IMR-90 (cell line): ENCODE measurements at regions not wholly inside any gene's neighbourhood (a gene's known extent, or its start where the extent isn't known, plus 50 kb on each side); places are given as distances from the start of the nearest gene placed in this dataset.

ENCODE experiments used
- ATAC-seq: fragments of 200-7000 bp; cut with Tn5 transposase; 2 replicates; pipeline ENCODE4 v1.9.1; 2020; ENCODE audit warnings: low read depth, mild to moderate bottlenecking, moderate library complexity
- BruUV-seq: library from RNA; stranded (reverse); fragments of 400-500 nt; replicated peaks from 2 replicates; lab custom pipeline; 2021; lab: Mats Ljungman, UMichigan
- CTCF ChIA-PET: fragments of 300-600 bp; formaldehyde crosslinking; extraction: SDS; loops from one replicate; lab custom pipeline; 2021; ENCODE audit warnings: antibody characterized with exemption; lab: Yijun Ruan, JAX
- POLR2A ChIA-PET: fragments of 300-600 bp; sonication (Branson Sonifier 250); formaldehyde crosslinking; loops from one replicate; lab custom pipeline; 2022; ENCODE audit warnings: antibody characterized with exemption; ENCODE audit not compliant: unreplicated experiment; lab: Charles Lee
- DNase-seq: peaks from one replicate; pipeline ENCODE4 v3.0.0; 2013
- H2AFZ ChIP-seq: replicated peaks from 2 replicates; pipeline ENCODE3; 2013; ENCODE audit warnings: low read length, mild to moderate bottlenecking; ENCODE audit not compliant: poor library complexity
- H2AK5ac ChIP-seq: 2 replicates; pipeline ENCODE4 v1.6.1; 2013; ENCODE audit warnings: low read depth, low read length, inconsistent platforms
- H2AK9ac ChIP-seq: replicated peaks from 2 replicates; pipeline ENCODE3; 2013; ENCODE audit warnings: mild to moderate bottlenecking, low read depth, low read length, moderate library complexity; ENCODE audit not compliant: poor library complexity
- H2BK120ac ChIP-seq: 2 replicates; pipeline ENCODE4 v1.6.1; 2013; ENCODE audit warnings: low read depth, low read length, inconsistent platforms
- H2BK15ac ChIP-seq: 3 replicates; pipeline ENCODE4 v1.6.1; 2013; ENCODE audit warnings: low read depth, low read length, inconsistent platforms
- H2BK20ac ChIP-seq: 2 replicates; pipeline ENCODE4 v1.6.1; 2013; ENCODE audit warnings: low read depth, mild to moderate bottlenecking, inconsistent platforms, low read length, moderate library complexity
- H2BK5ac ChIP-seq: 2 replicates; pipeline ENCODE4 v1.6.1; 2013; ENCODE audit warnings: mild to moderate bottlenecking, low read depth, low read length, inconsistent platforms; ENCODE audit not compliant: poor library complexity, severe bottlenecking
- H3K14ac ChIP-seq: replicated peaks from 2 replicates; pipeline ENCODE4 v1.6.1; 2013; ENCODE audit warnings: low read depth, low read length, inconsistent platforms
- H3K18ac ChIP-seq: 2 replicates; pipeline ENCODE4 v1.6.1; 2013; ENCODE audit warnings: low read depth, low read length, control low read depth
- H3K23ac ChIP-seq: 2 replicates; pipeline ENCODE4 v1.6.1; 2013; ENCODE audit warnings: low read depth, low read length, inconsistent platforms
- H3K27ac ChIP-seq: 2 replicates; pipeline ENCODE4 v1.5.1; 2013; ENCODE audit warnings: mild to moderate bottlenecking, control low read depth, low read length; ENCODE audit not compliant: insufficient read depth
- H3K27me3 ChIP-seq: 2 replicates; pipeline ENCODE4 v1.6.1; 2013; ENCODE audit warnings: low read length; ENCODE audit not compliant: control insufficient read depth, insufficient read depth
- H3K36me3 ChIP-seq: 2 replicates; pipeline ENCODE4 v1.6.1; 2013; ENCODE audit warnings: low read length, mixed read lengths; ENCODE audit not compliant: control insufficient read depth, insufficient read depth
- H3K4ac ChIP-seq: 2 replicates; pipeline ENCODE4 v1.6.1; 2013; ENCODE audit warnings: low read depth, low read length, inconsistent platforms
- H3K4me1 ChIP-seq: 2 replicates; pipeline ENCODE4 v1.6.1; 2013; ENCODE audit warnings: low read length, mixed read lengths; ENCODE audit not compliant: control insufficient read depth, insufficient read depth
- H3K4me2 ChIP-seq: 2 replicates; pipeline ENCODE4 v1.6.1; 2013; ENCODE audit warnings: low read depth, mild to moderate bottlenecking, control low read depth, low read length, moderate library complexity
- H3K4me3 ChIP-seq: 2 replicates; pipeline ENCODE4 v1.5.1; 2013; ENCODE audit warnings: low read depth, mild to moderate bottlenecking, control low read depth, low read length, moderate library complexity; ENCODE audit not compliant: insufficient read depth
- H3K56ac ChIP-seq: 2 replicates; pipeline ENCODE4 v1.6.1; 2013; ENCODE audit warnings: low read length, inconsistent platforms; ENCODE audit not compliant: insufficient read depth; ENCODE audit errors: extremely low read depth
- H3K79me1 ChIP-seq, 2 experiments: 2 replicates each; pipeline ENCODE4 v1.6.1; 2013; ENCODE audit warnings: low read length in 2 of 2, inconsistent platforms in 1 of 2, low read depth in 1 of 2
- H3K9ac ChIP-seq: 2 replicates; pipeline ENCODE4 v1.6.1; 2013; ENCODE audit warnings: low read depth, low read length, control low read depth
- H3K9me1 ChIP-seq: 2 replicates; pipeline ENCODE4 v1.6.1; 2013; ENCODE audit warnings: low read length, inconsistent platforms; ENCODE audit not compliant: insufficient read depth
- H3K9me3 ChIP-seq: 2 replicates; pipeline ENCODE4 v1.6.1; 2013; ENCODE audit warnings: low read length; ENCODE audit not compliant: control insufficient read depth, insufficient read depth
- H4K20me1 ChIP-seq: 2 replicates; pipeline ENCODE4 v1.6.1; 2013; ENCODE audit warnings: low read length, inconsistent platforms; ENCODE audit not compliant: insufficient read depth
- H4K5ac ChIP-seq: 2 replicates; pipeline ENCODE4 v1.6.1; 2013; ENCODE audit warnings: mild to moderate bottlenecking, low read depth, low read length, control low read depth
- H4K8ac ChIP-seq, 2 experiments: 2 replicates each; pipeline ENCODE4 v1.6.1; 2013; ENCODE audit warnings: low read depth in 2 of 2, low read length in 2 of 2, control low read depth in 1 of 2, inconsistent platforms in 1 of 2
- H4K91ac ChIP-seq: 2 replicates; pipeline ENCODE4 v1.6.1; 2013; ENCODE audit warnings: low read depth, low read length, inconsistent platforms; ENCODE audit not compliant: insufficient read depth
- BHLHE40 ChIP-seq: fragments of 150-350 bp; IDR thresholded peaks from 2 replicates; pipeline ENCODE4 v1.6.1; 2016; ENCODE audit warnings: mild to moderate bottlenecking, low read depth, low read length
- CEBPB ChIP-seq: IDR thresholded peaks from 2 replicates; pipeline ENCODE4 v1.6.1; 2012; ENCODE audit warnings: low read depth, low read length, improper control_type of control experiment
- CHD1 ChIP-seq: IDR thresholded peaks from 2 replicates; pipeline ENCODE4 v1.6.1; 2012; ENCODE audit warnings: low read depth, low read length, improper control_type of control experiment
- CTCF ChIP-seq: conservative IDR thresholded peaks from 2 replicates; pipeline ENCODE4 v1.5.1; 2012; ENCODE audit warnings: mild to moderate bottlenecking, low read depth, low read length, improper control_type of control experiment
- ELK1 ChIP-seq: fragments of 150-350 bp; IDR thresholded peaks from 2 replicates; pipeline ENCODE4 v1.6.1; 2016; ENCODE audit warnings: low read depth, mild to moderate bottlenecking, low read length, moderate library complexity, borderline replicate concordance
- FOS ChIP-seq: fragments of 150-350 bp; IDR thresholded peaks from 2 replicates; pipeline ENCODE4 v1.6.1; 2016; ENCODE audit warnings: low read depth, low read length
- MAFK ChIP-seq: IDR thresholded peaks from 2 replicates; pipeline ENCODE4 v1.6.1; 2012; ENCODE audit warnings: low read depth, low read length, improper control_type of control experiment
- MAZ ChIP-seq: IDR thresholded peaks from 2 replicates; pipeline ENCODE4 v1.6.1; 2012; ENCODE audit warnings: low read depth, mild to moderate bottlenecking, low read length, improper control_type of control experiment, moderate library complexity, borderline replicate concordance
- MXI1 ChIP-seq: IDR thresholded peaks from 2 replicates; pipeline ENCODE4 v1.6.1; 2012; ENCODE audit warnings: low read depth, mild to moderate bottlenecking, low read length, moderate library complexity, borderline replicate concordance
- NFE2L2 ChIP-seq: fragments of 150-350 bp; IDR thresholded peaks from 2 replicates; pipeline ENCODE4 v1.6.1; 2016; ENCODE audit warnings: low read depth, mild to moderate bottlenecking, low read length
- POLR2A ChIP-seq: IDR thresholded peaks from 2 replicates; pipeline ENCODE4 v1.6.1; 2012; ENCODE audit warnings: mild to moderate bottlenecking, low read depth, low read length
- RAD21 ChIP-seq: IDR thresholded peaks from 2 replicates; pipeline ENCODE4 v1.6.1; 2012; ENCODE audit warnings: low read length, improper control_type of control experiment
- RCOR1 ChIP-seq: IDR thresholded peaks from 2 replicates; pipeline ENCODE4 v1.6.1; 2012; ENCODE audit warnings: mild to moderate bottlenecking, low read length, improper control_type of control experiment; ENCODE audit not compliant: insufficient replicate concordance
- RFX5 ChIP-seq: IDR thresholded peaks from 2 replicates; pipeline ENCODE4 v1.8.0; 2012; ENCODE audit warnings: low read depth, mild to moderate bottlenecking, low read length, moderate library complexity
- SMC3 ChIP-seq: fragments of 150-350 bp; IDR thresholded peaks from 2 replicates; pipeline ENCODE4 v1.6.1; 2016; ENCODE audit warnings: low read depth, mild to moderate bottlenecking, antibody characterized with exemption, low read length, moderate library complexity
- USF2 ChIP-seq: fragments of 150-350 bp; IDR thresholded peaks from 2 replicates; pipeline ENCODE4 v1.6.1; 2017; ENCODE audit warnings: mild to moderate bottlenecking, antibody characterized with exemption, low read length, low read depth
- WGBS, 2 experiments: methylation state at CpG; one replicate each; pipeline versions ENCODE4 v1.1.5 to v1.1.7; 2013; ENCODE audit warnings: missing lambda C conversion rate in 2 of 2; ENCODE audit not compliant: insufficient read length in 1 of 2; ENCODE audit errors: extremely low coverage in 2 of 2; 5-methylcytosine and 5-hydroxymethylcytosine counted together
- dilution Hi-C: fragments of 300-500 bp; cut with HindIII; formaldehyde crosslinking; loops from one replicate; pipeline ENCODE4 v1.14.3; 2018; ENCODE audit warnings: low sequenced_read_pairs; ENCODE audit not compliant: unreplicated experiment
- in situ Hi-C: fragments of 300-500 bp; cut with MboI; formaldehyde crosslinking; loops from 3 replicates; pipeline ENCODE4 v1.14.3; 2019; ENCODE audit warnings: low sequenced_read_pairs, inconsistent platforms, mixed read lengths
- intact Hi-C: fragments of 100-400 bp; cut with micrococcal nuclease; formaldehyde crosslinking; loops from 2 replicates; pipeline ENCODE4 v1.10.0; 2022

GRCh38 chr18:75837316-75837715 lies 409.8 kb upstream of the SMIM21 start:
- H2BK120ac ChIP-seq: no peak overlapping the region
- H2BK5ac ChIP-seq: no peak overlapping the region
- no peak overlapping the region for H3K9ac ChIP-seq
- no CpG with 5 or more reads among the region's 2 CpGs for WGBS, 2 experiments
- H4K91ac ChIP-seq: no peak overlapping the region
- no peak overlapping the region for H4K5ac ChIP-seq
- H2AK5ac ChIP-seq: no peak overlapping the region
- no peaks in the 10 kb centered on the region for H3K27me3 ChIP-seq
- peaks cover 4% of the 10 kb centered on the region; the same call in 1 of the 2 replicates for H3K9me3 ChIP-seq
- no peak overlapping the region for H2BK15ac ChIP-seq
- in situ Hi-C loops: no loop called here
- no peaks in the 10 kb centered on the region for H3K36me3 ChIP-seq
- no peaks in the 10 kb centered on the region for H3K9me1 ChIP-seq
- H3K18ac ChIP-seq: no peak overlapping the region
- no peak overlapping the region for H2AK9ac ChIP-seq
- H3K4ac ChIP-seq: no peak overlapping the region
- no peak overlapping the region for H4K8ac ChIP-seq
- CTCF ChIA-PET: no interaction called here
- no peak for DNase-seq
- TF ChIP-seq ELK1 (no peak), BHLHE40 (no peak), MAZ (no peak), CHD1 (no peak), RAD21 (no peak), SMC3 (no peak), RCOR1 (no peak), FOS (no peak), CEBPB (no peak), MAFK (no peak), NFE2L2 (no peak), MXI1 (no peak), USF2 (no peak), POLR2A (no peak), RFX5 (no peak), CTCF (no peak)
- H3K56ac ChIP-seq: no peak overlapping the region
- no peak for ATAC-seq
- H4K20me1 ChIP-seq: no peaks in the 10 kb centered on the region
- H2AFZ ChIP-seq: no peak overlapping the region
- H3K4me3 ChIP-seq: no peak overlapping the region
- POLR2A ChIA-PET: no interaction called here
- no peak overlapping the region for H3K23ac ChIP-seq
- no TSS peak for BruUV-seq
- H3K79me1 ChIP-seq: no peaks in the 10 kb centered on the region
- H3K27ac ChIP-seq: no peak overlapping the region
- no peak overlapping the region for H3K4me2 ChIP-seq
- H3K4me1 ChIP-seq: no peaks in the 10 kb centered on the region
- intact Hi-C loops: no loop called here
- H3K14ac ChIP-seq: no peak overlapping the region
- no peak overlapping the region for H2BK20ac ChIP-seq
- dilution Hi-C loops: no loop called here
